ENCODE measurements at regions not wholly inside any gene's neighbourhood (a gene's known extent, or its start where the extent isn't known, plus 50 kb on each side); places are given as distances from the start of the nearest gene placed in this dataset.

- DNase-seq, result peak; percentile 48
- H3K27me3 ChIP-seq (replicated peaks in 1 of 7), result peaks cover 0 to 84% (median 11%) of the 10 kb centered on the region in 7 donors
- no peaks in the 10 kb centered on the region for H3K36me3 ChIP-seq
- 27 to 47% (median 37%) methylated on average over 10 to 12 of the region's 12 CpGs for WGBS, 5 donors
- no peak overlapping the region for H3K27ac ChIP-seq
- H3K4me3 ChIP-seq, result no peak overlapping the region
- peaks cover 0 to 4% (median 0%) of the 10 kb centered on the region in 8 donors for H3K9me3 ChIP-seq
- no peak for TF ChIP-seq POLR2AphosphoS5 (IDR thresholded peaks at IDR 0.05)
- TF ChIP-seq, protein P1, sequence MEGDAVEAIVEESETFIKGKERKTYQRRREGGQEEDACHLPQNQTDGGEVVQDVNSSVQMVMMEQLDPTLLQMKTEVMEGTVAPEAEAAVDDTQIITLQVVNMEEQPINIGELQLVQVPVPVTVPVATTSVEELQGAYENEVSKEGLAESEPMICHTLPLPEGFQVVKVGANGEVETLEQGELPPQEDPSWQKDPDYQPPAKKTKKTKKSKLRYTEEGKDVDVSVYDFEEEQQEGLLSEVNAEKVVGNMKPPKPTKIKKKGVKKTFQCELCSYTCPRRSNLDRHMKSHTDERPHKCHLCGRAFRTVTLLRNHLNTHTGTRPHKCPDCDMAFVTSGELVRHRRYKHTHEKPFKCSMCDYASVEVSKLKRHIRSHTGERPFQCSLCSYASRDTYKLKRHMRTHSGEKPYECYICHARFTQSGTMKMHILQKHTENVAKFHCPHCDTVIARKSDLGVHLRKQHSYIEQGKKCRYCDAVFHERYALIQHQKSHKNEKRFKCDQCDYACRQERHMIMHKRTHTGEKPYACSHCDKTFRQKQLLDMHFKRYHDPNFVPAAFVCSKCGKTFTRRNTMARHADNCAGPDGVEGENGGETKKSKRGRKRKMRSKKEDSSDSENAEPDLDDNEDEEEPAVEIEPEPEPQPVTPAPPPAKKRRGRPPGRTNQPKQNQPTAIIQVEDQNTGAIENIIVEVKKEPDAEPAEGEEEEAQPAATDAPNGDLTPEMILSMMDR (IDR thresholded peaks at IDR 0.05 in 8 of 11, conservative IDR thresholded peaks at IDR 0.05 in 3 of 11), result no peak
- no peak for TF ChIP-seq POLR2A (IDR thresholded peaks at IDR 0.05)
- intact Hi-C loops (cut with DNase I; ENCODE audit: low total_unique reads), result no loop called here
- no peaks in the 10 kb centered on the region for H3K4me1 ChIP-seq
Observed at GRCh38 chr9:93814077-93814956, 140.8 kb downstream of the BARX1 start.

- DNase-seq, result no peak
- TF ChIP-seq POLR2A (IDR thresholded peaks at IDR 0.05) (no peak), POLR2AphosphoS5 (IDR thresholded peaks at IDR 0.05) (no peak)
- TF ChIP-seq, protein P1 (IDR thresholded peaks at IDR 0.05 in 8 of 11, conservative IDR thresholded peaks at IDR 0.05 in 3 of 11), result no peak
- 41 to 60% (median 50%) methylated on average over 7 of the region's 7 CpGs for WGBS, 5 donors
Observed at GRCh38 chr9:93813221-93814076, 141.7 kb downstream of the BARX1 start.

GRCh38 chr9:93812410-93812668 lies 142.8 kb downstream of the BARX1 start:
- Histone ChIP-seq H3K27me3 (replicated peaks in 1 of 7) (peaks cover 0 to 84% (median 11%) of the 10 kb centered on the region in 7 donors), H3K27ac (no peak overlapping the region), H3K36me3 (no peaks in the 10 kb centered on the region), H3K9me3 (peaks cover 0 to 4% (median 0%) of the 10 kb centered on the region in 8 donors), H3K4me1 (no peaks in the 10 kb centered on the region), H3K4me3 (no peak overlapping the region)
- no peak for DNase-seq
- intact Hi-C loops (cut with DNase I; ENCODE audit: low total_unique reads), result no loop called here
- no peak for TF ChIP-seq POLR2AphosphoS5 (IDR thresholded peaks at IDR 0.05)
- no peak for TF ChIP-seq POLR2A (IDR thresholded peaks at IDR 0.05)
- TF ChIP-seq, protein P1 (IDR thresholded peaks at IDR 0.05 in 8 of 11, conservative IDR thresholded peaks at IDR 0.05 in 3 of 11), result no peak
- WGBS, 5 donors, result 84 to 100% (median 95%) methylated on average over 1 of the region's 1 CpG

More at GRCh38 chr9:93813221-93814076, 141.7 kb downstream of the BARX1 start:
- intact Hi-C loops (cut with DNase I; ENCODE audit: low total_unique reads), result no loop called here
- Histone ChIP-seq H3K4me3 (no peak overlapping the region), H3K4me1 (no peaks in the 10 kb centered on the region), H3K27ac (no peak overlapping the region), H3K36me3 (no peaks in the 10 kb centered on the region), H3K27me3 (replicated peaks in 1 of 7) (peaks cover 0 to 82% (median 11%) of the 10 kb centered on the region in 7 donors), H3K9me3 (peaks cover 0 to 4% (median 0%) of the 10 kb centered on the region in 8 donors)

Measured in spleen (tissue), 11 donors.